Activated CD8-positive, alpha-beta memory T cell treated with anti-CD3 and anti-CD28 coated beads for 24 hours (primary cell): ENCODE measurements at regions not wholly inside any gene's neighbourhood (a gene's known extent, or its start where the extent isn't known, plus 50 kb on each side); places are given as distances from the start of the nearest gene placed in this dataset.

Experiments used
- DNase-seq: peaks from one replicate; pipeline ENCODE4 v3.0.0-alpha.2; 2020

GRCh38 chr14:101049511-101049910 is 146.0 kb upstream of the RTL1 start:
- DNase-seq: no peak

DNA sequence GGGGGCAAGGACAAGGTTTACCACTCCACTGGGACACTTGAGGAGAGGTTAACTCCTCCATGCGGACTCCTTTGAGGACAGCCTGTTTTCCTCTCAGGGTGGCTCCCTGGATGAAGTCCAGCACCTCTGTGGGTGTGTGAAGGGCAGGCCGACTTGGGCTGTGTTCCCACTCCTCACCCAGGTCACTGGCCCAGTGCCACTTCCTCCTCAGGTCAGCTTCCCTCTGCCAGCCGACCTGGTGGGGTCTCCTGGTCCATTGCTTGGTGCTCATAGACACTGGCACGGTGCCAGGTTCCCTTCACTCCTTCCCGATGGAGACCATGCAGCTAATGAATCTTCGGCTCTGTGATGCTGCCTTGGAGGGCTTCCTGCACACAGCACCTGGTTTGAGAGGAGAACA is 146.4 kb upstream of the RTL1 start:
- DNase-seq: no peak

- DNase-seq: no peak
Measured at GRCh38 chr14:101050901-101051490, 147.5 kb upstream of the RTL1 start.

DNA sequence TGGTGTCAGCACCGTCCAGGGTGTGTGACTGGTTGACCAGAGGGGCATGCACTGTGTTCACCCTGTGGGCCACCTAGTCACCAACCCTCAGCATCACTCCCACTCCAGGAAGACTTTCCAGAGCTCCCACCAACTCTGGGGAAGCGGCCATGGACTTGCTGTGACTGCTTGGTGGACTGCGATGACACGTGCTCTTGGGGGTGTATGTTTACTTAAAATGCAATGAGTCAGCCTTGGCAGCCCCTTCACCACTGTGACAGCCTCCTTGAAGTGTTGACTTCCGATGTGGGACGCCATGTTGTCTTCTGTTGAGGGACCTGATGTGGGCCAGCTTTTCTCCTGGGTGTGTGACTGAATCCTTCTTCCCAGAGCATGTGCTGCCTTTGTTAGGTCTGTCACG is 151.1 kb upstream of the RTL1 start:
- DNase-seq: no peak

GRCh38 chr14:101055106-101055662 is 151.7 kb upstream of the RTL1 start:
- DNase-seq: no peak

- DNase-seq: no peak
Measured at GRCh38 chr14:101055776-101056374, 152.4 kb upstream of the RTL1 start.

DNA sequence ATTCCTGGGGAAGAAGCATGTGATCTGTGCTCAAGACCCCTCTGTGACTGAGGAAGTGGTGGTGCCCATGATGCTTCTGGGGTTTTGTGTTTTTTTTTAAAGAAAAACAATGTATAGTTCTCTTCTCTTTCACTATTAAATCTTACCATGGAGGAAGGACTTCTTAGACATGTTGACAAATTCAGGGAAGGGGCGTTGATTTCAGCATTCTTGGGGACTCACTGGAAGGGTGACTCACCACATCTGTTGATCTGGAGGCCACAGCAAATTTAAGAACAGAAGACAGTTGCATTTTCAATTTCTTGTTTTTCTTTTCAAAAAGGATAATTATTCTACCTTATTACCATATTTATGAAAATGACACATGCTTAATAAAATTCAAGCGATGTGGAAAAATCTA is 152.9 kb upstream of the RTL1 start:
- no peak for DNase-seq

GRCh38 chr14:101057394-101057793 is 153.9 kb upstream of the RTL1 start:
- no peak for DNase-seq

DNA sequence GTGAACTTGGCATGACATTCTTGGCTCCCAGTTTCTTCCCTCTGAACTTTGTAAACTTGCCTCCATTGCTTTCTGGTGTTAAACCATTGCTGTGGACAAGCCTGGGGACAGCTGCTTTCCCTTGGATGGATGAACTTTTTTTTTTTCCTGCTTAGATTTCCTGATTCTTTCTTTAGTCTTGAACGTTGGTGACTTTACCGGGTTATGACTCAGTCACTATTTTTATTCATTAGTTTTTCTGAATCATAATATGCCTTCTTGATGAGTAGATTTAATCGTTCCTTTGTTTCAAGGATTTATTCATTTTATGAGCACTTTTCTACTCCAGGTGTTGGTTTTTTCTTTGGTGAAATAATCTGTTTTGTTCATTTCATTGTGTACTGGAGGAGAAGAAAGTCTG is 155.0 kb upstream of the RTL1 start:
- no peak for DNase-seq

DNA sequence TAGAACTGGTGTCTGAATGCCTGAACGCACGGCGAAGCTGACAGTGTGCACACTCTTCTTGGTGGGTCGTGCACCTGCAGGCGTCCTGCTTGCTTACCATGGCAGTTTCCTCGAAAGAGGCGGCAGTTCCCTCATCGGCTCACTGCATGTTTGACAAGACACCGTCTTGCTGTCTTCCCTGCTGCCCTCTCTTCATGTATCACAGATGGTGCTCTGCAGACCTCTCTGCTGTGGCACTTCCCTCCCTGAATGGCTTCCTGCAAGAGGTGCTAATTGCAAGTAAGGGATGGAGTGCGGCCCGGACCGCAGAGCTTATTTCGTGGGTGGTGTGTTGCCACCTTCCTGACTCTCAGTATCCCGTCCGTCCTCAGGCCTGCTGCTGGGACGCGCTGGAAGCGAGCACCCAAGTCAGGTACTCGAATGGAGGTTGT is 156.7 kb upstream of the RTL1 start:
- DNase-seq: no peak

DNA sequence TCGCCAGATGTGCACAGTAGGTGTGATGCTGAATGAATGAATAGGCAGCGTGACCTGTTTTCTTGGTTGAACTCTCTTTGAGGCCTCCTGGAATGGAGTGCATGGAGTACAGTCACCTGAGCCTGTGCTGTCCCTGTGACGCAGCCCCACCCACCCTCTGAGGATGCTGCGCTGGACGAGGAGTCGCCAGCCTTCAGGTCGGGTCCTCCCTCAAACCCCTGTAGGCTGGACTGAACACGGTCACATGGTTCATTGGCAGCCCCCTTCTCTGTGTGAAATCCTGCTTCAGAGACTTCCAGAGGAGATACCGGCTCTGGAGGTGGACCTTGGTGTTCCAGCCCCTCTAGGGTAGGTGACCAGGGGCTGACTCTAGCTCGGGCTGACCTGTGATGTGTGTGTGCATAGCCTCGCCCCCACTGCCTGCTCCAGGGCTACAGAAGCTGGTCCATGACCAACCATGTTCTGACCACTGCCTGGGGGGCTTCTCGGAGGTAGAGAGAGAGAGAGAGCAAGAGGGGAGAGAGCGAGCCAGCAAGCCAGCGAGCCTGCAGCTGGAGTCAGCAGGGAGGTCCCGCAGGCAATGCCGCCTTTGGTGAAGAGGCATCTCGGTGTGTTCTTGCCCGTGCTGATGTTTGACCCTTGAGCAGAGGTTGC is 158.0 kb upstream of the RTL1 start:
- DNase-seq: no peak

DNA sequence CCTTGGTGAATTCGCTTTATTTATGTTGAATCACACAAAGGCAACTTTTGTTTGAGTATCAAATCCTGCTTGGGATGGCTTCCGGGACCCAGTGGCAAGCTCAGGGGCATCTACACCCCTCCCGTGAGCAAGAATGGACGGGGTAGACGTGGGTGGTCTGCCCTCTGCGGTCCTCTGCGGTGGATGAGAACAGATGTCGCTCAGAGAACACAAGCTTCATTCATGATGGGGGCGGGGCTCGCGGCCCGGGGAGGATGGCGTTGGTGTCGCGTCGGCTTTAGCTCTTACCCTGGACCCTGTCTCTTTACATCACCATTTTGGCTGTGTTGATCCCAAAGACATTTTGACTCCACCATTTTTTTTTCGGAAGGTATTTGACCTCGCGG is 158.5 kb upstream of the RTL1 start:
- DNase-seq: no peak

- no peak for DNase-seq
Measured at GRCh38 chr14:101062601-101063000, 159.1 kb upstream of the RTL1 start.

- no peak for DNase-seq
Measured at GRCh38 chr14:101063121-101063520, 159.6 kb upstream of the RTL1 start.

DNA sequence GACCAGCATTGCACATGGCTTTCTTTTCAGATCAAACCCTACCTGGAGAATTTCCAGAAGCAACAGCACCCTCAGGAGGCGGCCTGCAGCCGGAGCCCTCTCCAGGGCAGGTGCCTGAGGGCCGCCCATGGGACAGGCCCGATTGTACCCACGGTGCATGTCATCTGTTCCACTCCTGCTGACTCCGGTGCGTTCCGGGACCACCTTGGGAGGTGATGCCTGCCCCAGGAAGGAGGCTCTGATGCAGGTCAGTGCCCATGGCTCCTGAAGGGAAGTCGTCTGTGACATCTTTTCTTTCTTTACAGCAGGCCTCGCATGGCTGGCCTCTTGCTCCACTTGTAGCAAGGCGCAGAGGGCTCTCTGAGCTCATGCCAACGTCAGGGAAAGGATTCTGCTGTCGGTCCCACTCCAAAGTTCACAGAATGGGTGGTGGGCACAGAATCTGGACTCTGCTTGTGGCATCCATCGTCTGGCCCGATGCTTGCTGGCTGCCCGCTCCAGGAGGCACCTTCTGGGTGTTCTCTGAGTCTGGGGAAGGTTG is 160.7 kb upstream of the RTL1 start:
- no peak for DNase-seq

DNA sequence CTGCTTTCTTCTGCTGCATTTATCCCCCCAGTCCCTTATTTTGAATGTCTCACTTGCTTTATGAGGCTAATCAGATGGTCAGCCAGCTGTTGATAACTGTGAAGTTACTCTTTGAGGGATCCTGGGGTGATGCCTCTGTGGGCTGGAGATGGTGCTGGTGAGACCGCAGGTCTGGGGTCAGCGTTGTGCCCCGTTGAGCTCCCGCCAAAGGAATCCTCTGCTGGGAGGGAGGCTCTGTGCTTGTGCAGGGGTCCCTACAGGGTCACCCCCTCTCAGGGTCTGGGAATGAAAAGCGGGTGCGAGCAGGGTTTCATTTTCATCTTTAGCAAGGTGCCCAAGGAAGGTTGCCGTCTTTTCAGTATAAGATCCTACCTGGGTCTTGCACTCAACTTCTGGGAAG is 161.2 kb upstream of the RTL1 start:
- DNase-seq: no peak

DNA sequence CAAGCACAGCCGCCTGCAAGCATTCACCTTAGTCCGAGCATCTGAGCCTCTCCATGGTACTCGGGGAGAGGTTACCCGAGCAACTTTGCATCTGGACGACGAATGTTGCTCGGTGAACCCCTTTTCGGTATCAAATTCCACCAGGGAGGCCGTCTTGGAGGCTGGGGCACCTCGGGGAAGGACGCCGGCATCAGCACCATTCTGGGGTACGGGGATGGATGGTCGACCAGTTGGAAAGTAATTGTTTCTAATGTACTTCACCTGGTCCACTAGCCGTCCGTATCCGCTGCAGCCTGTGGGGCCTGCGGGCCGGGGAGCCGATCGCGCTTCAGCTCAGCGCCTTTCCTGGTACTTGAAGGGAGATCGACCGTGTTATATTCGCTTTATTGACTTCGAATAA is 161.7 kb upstream of the RTL1 start:
- DNase-seq: no peak

DNA sequence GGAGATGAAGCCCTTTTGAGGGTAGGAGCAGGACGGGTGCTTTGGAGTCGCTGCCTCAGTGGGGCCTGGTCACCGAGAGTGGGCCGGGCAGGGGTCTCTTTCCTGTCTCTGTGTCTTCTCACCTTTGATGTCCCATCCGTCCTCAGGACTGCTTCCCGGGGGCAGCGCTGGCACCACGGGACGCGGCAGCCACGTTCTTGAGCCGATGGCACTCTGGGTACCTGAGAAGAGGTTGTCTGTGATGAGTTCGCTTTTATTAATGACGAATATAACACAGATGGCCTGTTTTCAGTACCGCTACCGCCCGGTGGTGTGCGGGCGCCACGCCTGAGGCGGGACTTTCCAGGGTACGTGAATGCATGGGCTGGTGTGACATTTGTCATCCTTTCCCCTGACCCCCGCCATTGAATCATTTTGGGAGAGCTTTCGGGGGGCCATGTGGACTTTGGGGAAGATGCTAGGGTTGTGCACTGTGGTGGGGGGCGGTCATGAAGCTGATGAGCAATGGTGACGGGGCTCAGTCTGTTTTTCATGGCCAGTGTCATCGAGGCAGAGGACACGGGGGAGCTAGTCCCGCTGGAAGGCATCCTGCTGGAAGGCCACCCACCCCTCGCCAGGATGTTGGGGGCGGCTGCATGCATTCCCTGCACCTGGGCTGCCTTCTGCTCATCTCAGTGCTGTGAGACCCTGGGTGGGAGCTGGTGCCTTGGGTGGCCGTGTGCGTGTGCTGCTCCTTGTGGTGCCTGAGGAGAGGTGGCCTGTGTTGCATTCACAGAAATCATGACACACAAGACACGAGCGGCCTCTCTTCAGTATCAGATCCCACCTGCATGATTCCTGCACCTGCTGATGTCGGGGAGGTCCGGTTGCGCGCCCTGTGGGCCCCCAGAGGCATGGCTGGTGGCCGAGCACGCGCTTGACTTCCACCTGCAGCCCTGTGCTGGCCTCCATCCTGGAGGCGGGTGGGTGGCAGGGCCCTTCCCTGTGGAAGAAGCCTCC is 162.5 kb upstream of the RTL1 start:
- DNase-seq: no peak

GRCh38 chr14:101066826-101067510 is 163.4 kb upstream of the RTL1 start:
- DNase-seq: no peak

DNA sequence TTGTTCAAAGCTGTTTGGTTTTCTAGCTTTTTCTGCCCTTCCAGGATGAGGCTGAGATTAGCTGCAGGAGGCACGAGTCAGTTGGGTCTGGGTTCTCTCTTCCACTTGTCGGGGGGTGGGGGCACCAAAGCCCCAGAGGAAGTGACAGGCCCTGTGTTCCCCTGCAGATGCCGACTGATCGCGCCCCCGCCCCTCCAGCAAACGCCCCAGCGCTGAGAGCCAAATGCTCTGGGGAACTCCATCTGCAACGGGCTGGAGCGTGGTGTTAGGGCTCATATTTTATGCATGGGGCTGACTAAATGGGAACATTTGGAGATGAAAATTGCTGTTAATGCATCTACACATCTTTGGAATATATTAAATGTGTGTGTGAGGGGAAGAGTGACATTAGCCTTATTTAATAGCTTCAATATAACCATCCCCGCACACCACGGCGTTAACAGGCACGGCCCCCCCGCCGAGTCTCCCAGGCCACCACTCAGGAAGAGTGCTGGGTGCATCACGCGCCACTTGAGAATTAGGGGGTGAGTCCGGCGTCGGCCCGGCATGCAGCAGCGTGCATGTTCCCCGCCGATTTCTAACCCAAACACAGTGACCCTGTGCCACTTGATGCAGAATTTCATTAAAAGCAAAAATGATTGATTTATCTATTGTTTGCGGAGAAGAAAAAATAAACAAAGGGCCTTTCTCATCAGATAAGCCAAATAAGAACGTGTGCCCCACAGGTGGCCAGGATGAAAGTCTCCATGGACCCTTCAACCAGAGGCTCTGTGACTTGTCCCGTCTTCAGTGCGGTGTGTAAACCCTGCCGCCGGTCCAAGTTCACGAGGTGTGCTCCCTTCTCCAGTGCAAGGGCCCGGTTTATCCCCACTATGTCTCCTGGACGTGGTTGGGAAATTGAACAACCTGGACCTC is 165.0 kb upstream of the RTL1 start:
- peak; percentile 37 for DNase-seq

DNA sequence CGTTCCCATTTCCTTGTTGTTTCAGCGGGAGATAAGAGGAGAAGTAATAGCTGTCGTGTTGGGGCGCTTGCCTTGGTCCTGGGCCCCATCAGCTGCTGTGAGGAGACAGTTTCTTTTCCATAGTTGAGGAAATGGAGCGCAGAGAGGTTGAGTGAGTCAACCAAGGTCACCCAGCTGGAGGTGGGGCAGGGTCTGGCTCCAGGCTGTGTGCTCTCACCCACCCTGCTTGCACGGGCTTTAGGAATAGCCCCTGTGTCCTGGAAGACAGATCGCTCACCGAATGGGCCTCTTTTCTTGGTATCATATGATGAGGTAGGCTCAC is 165.7 kb upstream of the RTL1 start:
- DNase-seq: no peak
